NCI-H526 (cell line): ENCODE measurements at regions not wholly inside any gene's neighbourhood (a gene's known extent, or its start where the extent isn't known, plus 50 kb on each side); places are given as distances from the start of the nearest gene placed in this dataset.

Source experiments
- DNase-seq, 2 experiments: peaks; one replicate each; lab custom pipeline; 2025; lab: John Stamatoyannopoulos, UW

DNA sequence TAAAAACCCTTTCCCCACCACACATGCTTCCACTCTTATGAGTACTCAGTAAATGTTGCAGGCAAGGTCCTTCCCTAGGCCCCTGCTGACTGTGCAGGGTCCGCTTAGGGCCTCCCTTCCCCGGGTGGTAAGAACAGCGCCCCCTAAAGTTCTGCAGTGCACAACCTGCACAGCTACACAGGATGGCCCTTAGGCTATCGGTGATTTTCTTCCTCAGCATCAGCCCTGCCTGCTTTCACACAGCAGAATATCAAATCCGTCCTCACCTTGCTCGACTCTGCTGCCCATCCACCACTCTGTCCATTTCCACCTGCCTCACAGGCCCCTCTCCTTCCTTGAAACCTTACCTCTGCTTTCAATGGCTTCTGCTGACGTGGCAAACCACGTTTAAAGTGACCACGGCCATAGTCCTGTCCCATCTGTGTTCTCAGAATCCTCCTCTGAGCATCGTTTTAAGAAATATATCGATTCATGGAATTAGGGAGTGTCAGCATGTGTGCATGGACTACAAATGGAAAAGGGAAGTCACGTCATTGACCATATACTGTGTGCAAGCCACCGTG is 51.4 kb upstream of the TMEM132E start:
- DNase-seq, result peak in 1 of 2 experiments; percentile 15

DNA sequence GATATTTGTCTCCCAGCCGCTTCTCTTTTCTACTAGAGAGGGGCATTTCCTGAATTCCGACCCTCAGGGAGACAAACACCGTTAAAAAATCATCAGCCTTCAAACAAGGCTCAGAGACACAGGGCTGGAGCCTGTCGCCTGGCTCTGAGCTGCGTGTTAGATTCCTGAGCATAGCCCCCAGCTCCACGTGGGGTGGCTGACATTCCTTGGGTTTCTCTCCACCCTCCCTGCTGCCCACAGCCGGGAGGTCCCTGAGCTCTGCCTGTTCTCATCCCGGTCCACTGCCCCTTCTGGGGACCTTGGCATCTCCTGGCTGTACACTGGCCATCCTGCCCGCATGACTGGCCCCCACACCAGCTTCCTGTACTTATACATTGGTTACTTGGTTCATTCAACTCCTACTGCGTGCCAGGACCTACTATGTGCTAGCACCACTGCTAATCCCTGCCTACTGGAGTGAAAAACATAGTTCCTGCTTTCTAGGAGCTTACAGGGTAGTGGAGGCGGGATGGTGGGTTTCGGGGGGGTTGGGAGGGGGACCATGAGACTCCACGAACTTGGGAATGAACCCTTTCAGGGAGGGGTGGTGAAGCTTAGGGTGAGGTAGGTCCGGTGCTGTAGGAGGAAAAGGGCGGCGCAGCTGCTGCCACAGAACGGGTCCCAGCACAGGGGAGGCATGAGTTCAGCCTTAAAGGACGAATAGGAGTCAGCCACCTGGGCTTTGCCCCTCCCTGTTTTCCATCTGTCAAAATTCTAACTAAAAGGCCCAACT is 52.1 kb upstream of the TMEM132E start:
- DNase-seq, result no peak

DNA sequence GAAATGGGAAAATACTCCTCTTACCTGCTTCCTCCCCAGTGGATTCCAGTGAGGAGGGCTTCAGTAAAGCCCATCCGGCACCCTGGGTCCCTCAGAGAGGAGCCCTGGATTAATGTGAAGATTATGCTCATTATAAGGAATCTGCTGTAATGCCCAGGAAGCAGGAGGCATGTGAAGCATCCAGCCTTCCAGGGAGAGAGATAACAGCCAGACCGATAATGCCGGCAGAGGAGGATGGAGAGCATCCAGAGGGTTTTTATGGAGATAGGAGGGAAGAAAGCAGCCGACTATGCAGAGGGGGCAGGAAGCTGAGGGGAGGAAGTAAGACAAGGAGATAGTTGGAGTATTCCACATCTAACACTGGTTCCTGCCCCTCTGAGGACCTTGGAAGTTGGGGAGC is 53.7 kb upstream of the TMEM132E start:
- DNase-seq, result no peak

DNA sequence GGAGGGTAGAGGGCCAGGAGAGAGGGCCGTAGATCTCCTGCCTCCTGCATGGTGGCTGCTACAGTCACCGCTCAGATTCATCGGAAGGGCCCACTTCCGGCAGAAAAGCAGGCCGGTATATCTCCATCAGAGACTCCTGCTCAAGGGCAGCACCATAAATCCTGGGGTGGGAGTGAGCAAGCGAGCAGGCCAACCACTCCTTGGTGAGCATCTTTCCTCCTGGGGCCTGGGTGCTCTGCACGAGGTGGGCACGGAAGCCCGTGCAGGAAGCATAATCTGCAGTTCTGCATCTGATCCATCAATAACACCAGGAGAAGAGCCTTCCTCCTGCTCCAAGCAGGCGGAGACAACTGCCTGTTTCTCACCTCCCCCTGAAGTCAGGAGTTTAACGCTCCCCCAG is 57.4 kb upstream of the TMEM132E start:
- no peak for DNase-seq

DNA sequence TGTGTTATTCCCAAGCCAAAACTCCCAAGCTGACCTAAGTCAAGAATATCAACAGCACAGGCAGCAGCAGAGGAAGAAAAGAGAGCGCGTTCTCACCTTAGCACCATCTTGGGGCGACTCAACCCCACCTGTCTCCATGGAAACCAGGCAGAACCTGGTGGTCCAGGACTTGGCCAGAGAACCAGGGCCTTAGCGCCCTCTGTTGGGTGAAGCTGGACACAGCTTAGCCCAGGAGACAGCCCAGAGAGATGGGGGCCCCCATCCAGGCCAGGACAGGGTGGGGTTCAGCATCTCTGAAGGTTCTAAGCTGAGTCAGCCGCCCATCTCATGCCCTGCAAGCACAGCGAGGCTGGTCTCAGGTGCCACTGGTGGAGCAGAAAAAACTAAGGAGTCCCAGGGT is 60.1 kb upstream of the TMEM132E start:
- peak in 1 of 2 experiments; percentile 46 for DNase-seq

DNA sequence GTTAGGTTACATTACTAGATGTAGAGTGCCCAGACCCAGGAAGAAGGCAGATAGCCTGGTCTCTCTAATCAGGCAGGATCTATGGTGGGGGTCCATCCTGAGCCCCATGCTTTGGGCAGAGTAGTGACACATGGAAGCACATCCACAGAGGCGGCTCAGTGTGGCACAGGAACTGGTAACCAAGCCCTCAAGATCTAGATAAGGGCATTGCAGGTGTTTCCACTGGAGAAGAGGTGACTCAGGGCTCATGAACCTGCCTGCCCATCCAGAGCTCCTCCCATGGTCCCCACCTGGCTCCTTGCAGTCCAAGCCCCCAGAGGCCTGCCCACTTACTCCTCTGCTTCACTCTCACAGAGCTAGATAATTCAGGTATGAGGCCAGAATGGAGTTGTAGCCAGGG is 62.0 kb upstream of the TMEM132E start:
- DNase-seq, result no peak

DNA sequence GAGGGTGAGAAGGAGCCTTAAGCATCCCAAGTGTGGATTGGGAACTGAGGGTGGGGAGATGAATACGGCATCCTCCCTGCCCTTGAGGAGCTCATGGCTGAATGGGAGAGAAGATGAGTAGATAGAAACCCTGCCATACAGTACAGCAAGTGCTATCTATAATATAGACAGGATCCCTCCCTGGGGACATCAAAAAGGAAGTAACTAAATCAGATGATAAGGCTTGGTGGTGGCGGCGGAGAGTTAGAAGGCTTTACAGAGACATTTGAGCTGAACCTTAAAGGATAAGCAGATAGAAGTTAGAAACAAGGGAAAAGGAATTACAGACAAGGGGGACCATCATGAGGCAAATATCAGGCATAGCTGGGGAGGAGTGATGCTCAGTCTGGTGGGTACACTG is 67.5 kb upstream of the TMEM132E start:
- no peak for DNase-seq

DNA sequence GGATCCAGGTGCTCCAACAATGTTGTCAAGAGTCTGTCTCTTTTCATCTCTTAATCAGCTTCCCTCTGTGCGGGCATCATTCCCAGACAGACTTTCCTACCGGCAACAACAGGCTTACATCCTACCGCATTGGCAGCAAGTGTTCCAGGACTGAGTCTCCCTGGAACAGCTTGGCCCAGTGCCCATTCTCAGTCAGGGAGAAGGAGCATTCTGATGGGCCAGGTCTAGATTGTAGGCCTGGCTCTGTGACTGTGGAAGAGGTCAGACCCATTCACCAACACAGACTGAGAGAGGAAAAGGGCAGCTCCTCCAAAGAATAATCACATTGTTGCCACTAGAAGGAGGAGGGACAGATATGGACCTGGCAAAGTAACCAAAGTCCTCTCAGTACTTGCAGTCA is 68.1 kb upstream of the TMEM132E start:
- DNase-seq, result no peak

DNA sequence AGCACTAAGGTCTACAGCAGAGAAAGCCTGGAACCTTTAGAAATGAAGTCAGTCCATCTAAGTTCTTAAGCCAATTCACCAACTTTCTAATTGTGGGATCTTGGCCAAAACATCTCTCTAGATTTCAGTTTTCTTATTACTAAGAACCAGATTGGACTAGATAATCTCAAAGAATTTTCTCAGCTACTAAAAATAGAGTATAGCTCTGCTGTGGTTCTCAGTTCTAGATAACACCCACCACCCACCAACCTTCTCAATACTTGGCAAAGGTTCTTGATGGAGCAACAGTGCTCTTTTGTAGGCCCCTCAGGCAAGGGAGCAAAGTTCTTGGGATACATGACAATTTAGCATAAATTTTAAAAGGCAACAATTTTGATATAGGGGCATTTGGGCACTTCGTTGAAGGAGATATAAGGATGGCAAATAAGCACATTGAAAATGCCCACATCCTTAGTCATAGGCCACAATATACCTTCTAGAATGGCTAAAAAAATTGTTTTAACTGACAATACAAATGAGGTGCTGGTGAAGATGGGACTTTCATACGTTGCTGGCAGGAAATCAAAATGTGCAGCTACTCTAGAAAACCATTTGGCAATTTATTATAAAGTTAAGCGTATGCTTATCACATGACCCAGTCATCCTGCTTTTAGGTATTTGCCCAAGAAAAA is 74.4 kb upstream of the TMEM132E start:
- DNase-seq, result no peak

DNA sequence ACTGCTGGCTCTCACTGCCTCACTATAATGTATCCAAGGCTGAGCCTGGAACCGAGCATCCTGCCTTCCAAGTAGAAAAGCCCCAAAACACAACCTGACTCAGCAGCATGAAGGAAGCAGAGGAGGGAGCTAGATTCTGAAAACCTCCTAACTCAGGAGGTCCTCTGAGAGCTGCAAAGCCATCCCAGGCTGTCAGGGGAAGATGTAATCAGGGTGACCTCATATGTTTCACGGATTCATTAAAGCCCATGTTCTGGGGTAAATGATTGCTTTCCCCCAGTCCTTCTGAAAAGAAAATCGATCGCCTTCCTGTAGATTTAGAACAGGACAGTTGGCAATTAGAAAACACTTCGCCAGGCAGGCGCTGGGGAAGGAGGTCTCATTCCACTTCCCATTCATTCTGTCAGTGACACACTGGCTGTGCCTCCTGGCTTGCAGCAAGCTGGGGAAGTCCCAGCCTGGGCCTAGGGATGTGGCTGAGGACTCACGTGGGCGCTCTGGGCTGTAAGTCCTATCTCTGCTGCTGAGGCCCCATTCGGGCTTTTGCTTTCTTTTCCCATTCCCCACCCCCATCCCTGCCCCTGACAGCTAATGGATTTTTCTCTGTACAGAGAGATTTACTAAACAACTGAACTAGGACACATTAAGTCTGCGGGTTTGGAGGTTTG is 75.7 kb upstream of the TMEM132E start:
- DNase-seq, result no peak

DNA sequence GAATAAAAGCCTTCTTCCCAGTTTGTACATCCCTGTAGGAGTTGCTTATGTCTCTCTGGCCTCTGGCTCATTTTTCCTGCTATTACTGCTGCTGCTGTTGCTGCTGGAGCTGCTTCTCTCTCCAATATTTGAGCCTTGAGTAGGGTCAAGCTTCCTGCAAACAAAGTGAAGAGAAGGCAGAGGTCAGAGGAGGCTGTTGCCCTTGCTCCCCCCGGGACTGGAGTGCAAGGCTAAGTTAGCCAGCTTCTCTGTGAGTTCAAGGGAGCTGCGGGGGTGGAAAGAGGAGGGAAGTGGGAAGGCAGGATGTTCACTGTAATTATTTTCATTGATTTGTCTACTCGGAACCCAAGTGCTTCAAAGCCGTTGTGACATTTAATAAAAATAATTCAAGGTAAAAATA is 77.0 kb upstream of the TMEM132E start:
- no peak for DNase-seq

DNA sequence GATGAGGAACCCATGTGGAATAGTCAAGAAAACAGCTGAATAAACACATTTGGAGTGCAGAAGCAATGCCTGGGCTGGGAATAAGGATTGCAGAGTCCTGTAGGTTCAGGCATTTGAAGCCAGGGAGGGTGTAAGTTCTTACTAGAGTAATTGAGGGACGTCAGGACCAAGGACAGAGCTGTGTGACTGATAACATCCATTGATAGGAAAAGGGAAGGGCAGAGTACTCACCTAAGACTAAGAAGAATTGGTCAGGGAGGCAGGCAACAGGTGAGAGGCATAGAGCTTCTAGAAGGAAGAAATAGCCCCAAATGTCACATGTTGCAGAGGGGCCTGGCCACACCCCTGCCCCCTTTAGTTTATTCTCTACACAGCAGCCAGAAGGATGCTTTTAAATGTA is 79.8 kb upstream of the TMEM132E start:
- DNase-seq, result no peak

DNA sequence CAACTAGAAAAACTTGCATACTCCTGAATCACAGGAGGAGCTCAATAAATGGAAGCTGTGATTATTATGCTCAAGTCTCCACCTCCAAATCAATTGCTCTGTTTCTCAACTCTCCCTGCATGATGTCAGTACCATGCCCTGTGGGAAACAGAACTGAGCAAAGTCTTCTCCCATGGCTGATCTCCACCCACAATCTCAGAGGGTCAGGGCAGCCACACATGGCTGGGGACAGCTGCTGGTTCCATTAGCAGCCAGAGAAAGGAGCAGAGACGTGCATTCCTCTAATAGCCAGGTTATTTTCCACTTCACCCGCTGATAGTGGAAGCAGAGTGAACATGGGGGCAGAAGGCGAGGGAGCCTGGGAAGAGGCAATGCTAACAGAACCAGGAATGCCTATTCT is 85.5 kb upstream of the TMEM132E start:
- DNase-seq, result no peak

DNA sequence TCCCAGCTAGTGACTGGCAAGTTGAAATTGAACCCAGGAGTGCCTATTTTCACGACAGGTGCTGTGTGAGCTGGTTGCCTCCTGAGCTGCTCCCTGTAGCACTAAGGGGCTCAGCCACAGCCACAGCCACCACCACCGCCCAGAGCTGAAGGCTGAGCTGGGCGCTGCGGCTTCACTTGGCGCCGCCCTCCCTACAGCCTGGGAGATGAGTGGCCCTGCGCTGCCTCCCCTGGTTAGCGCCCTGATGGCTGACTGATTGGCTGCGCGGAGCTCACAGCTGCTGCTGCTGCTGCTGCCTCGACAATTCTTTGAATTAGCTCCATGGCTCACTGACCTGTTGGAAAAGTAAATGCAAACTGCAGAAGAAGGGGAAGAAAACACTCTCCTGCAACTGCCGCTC is 91.8 kb upstream of the TMEM132E start:
- peak in 1 of 2 experiments; percentile 42 for DNase-seq

DNA sequence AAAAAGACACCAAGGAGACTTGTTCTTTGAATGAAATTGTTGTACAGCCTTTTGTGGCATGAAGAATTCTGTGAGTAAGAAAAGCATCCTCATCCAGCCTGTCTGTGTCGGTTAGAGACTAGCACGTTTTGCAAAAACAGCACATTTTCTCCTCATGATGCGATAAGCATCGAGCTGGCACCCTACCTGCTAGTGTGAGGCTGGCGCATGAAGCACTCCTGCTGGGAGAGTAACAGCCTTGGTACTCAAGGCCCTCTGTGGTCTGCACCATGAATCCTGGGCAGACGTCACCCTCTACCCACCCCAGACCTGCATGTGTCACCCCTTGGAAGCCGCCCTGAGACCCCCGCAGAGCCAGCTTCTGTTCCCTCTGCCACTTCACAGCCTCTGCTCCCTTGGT is 92.6 kb upstream of the TMEM132E start:
- DNase-seq, result no peak

DNA sequence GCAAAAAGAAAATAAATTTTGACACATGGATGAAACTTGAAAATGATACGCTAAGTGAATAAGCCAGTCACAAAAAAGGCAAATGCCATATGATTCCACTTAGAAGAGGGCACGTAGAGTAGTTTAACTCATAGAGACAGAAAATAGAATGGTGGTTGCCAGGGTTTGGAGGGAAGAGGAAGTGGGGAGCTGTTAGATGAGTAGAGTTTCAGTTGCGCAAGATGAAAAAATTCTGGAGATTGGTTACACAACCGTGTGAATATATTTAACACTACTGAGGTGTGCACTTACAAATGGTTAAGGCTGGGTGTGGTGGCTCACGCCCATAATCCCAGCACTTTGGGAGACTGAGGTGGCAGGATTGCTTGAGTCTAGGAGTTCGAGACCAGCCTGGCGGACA is 93.4 kb upstream of the TMEM132E start:
- DNase-seq, result no peak

DNA sequence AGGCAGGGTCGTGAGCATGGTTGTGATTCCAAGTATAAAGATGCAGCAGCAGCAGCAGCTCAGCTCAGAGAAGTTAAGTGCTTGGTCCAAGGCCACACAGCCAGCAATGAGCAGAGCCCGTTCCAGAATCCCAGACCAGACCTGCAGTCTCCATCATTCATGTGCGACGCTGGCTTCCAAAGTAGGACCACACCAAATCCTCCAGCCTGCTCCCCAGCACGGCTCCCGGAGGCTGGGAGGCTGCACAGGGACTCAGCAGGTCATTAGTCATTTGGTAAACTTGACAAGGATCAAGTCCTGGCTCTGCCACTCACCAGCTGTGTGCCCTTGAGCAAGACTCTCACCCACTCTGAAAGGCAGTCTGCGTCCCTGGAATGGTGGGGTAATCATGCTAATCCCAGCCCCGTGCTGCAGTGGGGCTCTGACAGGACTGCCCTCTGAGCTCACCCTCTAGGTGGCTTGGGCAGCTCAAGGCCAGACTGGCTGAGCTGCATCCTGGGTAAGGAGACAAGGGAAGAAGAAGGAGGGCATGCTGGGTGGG is 95.1 kb upstream of the TMEM132E start:
- DNase-seq, result no peak

DNA sequence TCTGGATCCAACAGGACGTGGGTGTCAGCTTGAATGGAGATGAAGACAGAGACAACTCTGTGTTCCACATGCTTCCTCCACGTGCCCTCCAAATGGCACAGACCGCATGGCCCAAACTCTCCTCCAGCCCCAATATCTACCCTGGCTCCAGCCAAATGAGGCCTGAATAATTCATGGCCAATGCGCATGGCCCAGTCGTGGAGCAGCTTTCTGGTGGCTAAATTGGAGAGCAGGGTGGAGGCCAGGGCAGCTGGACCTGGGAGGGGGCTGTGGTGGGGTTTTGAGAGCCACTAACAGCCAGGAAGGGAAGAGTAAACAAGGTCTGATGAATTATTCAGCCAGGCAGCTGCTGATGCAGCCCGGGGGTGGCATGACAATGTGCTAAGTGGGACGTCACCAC is 96.7 kb upstream of the TMEM132E start:
- no peak for DNase-seq

DNA sequence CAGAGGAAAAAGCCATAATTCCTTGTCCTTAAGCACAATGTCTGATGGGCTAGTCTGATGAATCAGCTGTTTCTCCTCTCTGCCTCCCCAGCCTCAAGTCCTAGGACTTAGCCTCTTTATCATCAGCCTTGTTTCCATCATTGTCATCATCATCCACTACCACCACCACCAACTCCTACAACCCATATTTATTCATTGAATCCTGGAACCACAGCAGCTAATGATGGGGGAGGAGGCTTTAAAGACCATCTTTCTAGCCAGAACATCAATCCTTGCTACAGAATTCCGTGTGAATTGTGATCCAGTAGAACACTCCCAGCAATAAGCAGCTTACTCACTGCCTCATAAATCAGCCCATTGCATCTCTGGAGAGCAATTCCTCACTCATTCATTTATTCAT is 97.6 kb upstream of the TMEM132E start:
- DNase-seq, result no peak

DNA sequence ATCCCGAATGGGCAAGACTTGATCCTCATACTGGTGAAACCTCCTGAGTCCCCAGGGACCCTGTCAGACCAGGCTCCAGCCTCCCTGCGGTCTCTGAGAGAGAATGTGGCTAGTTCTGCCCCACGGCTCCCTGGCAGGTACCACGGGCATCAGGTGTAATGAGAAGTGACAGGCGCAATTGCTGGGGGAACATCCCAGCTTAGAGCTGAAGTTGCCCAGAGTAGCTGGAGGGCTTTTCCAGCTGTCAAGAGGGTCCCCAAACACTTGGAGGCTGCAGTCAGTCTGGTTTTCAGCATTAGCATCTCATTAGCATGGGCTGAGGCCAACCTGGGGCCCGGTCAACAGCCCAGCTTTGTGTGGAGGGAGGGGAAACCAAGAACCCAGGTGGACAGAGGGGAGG is 100.0 kb upstream of the TMEM132E start:
- peak in 1 of 2 experiments; percentile 18 for DNase-seq

DNA sequence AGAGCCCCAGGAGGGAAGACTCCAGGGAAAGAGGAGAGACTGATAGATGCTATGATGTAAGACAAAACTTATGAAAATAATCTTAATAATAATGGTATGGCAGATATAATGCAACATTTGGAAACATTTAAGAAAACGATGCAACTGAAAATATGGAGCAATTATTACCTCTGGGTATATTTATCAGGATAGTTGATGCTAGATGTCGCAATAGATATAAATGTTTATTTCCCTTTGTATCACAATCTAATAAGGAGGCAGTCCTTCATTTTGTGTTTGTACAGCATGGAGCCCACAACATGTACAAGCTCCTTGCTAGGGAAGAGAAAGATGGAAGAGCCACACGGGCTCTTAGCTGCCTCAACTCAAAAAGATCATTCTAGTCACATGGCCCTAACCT is 101.1 kb upstream of the TMEM132E start:
- no peak for DNase-seq

DNA sequence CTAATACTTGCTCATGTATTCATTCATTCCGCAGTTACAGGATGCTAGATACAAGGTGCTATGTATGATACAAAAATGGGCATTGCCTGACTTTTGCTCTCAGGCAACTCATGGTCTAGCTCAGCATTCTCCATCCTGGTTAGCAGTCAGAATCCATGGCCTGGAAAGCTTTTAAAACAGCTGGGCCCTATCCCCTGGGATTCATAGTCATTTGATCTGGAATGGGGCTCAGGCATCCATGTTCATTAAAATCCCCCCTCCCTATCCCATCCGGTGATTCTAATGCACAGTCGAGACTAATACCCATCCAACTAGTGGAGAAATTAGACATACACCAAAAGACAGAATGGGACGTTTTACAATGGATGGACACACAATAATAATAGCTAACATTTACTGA is 104.1 kb upstream of the TMEM132E start:
- DNase-seq, result no peak

DNA sequence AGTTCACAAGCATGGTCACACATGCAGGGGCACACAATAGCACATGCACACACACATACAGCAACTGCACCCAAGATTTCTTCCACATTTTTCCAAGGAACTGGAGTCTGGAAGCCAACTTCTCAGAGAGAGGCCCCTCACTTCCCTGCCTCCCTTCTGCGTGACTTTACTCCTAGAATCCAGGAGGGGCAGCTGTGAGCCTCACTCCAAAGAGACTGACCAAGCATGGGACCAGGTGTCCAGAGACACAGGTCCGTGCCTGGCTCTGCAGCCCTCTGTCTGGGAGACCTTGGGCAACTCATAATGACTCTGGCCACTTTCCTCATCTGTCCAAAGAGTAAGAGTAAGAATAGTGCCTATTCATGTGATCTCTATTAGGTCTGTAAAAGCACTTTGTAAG is 104.7 kb upstream of the TMEM132E start:
- no peak for DNase-seq
